ENCODE measurements at regions not wholly inside any gene's neighbourhood (a gene's known extent, or its start where the extent isn't known, plus 50 kb on each side); places are given as distances from the start of the nearest gene placed in this dataset.

- TF ChIP-seq, protein P1, sequence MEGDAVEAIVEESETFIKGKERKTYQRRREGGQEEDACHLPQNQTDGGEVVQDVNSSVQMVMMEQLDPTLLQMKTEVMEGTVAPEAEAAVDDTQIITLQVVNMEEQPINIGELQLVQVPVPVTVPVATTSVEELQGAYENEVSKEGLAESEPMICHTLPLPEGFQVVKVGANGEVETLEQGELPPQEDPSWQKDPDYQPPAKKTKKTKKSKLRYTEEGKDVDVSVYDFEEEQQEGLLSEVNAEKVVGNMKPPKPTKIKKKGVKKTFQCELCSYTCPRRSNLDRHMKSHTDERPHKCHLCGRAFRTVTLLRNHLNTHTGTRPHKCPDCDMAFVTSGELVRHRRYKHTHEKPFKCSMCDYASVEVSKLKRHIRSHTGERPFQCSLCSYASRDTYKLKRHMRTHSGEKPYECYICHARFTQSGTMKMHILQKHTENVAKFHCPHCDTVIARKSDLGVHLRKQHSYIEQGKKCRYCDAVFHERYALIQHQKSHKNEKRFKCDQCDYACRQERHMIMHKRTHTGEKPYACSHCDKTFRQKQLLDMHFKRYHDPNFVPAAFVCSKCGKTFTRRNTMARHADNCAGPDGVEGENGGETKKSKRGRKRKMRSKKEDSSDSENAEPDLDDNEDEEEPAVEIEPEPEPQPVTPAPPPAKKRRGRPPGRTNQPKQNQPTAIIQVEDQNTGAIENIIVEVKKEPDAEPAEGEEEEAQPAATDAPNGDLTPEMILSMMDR (conservative IDR thresholded peaks at IDR 0.05), result no peak
These were observed 810.0 kb upstream of the NEGR1 start for GRCh38 chr1:73092383-73092782.

DNA sequence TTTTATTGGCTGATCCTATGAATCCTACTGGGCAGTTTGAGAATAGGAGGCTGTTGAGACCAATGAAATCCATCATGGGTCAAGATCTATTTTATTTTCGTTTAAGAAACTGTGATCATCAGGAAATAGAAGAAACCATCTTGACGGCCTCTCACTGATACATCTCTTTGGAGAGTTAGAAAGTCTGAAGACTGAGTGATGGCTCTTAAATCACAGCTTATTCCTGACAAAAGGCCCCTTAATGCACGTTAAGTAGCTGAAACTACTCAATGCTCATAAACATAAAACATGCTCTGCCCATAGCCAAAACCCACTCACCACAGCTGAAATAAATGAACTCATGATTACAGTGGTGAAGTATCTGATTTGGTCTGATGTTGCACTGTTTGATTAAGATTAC, 784.5 kb upstream of the NEGR1 start:
- DNase-seq, result no peak
- TF ChIP-seq, protein P1 (conservative IDR thresholded peaks at IDR 0.05), result no peak
- no peaks in the 10 kb centered on the region for H3K4me1 ChIP-seq (ENCODE audit: control insufficient read depth, insufficient read depth, low read length)
- H3K9me3 ChIP-seq (ENCODE audit: control insufficient read depth, low read length), result peaks cover 11% of the 10 kb centered on the region
- no peak overlapping the region for H3K9ac ChIP-seq (ENCODE audit: extremely low read depth, low read length, poor library complexity, severe bottlenecking)
- Mint-ChIP-seq H3K9me3 (peaks cover 15% of the 10 kb centered on the region), H3K4me1 (peaks cover 13% of the 10 kb centered on the region), H3K4me3 (no peak overlapping the region), H3K36me3 (ENCODE audit: low read depth) (peaks cover 7% of the 10 kb centered on the region), H3K27me3 (ENCODE audit: insufficient read depth) (no peaks in the 10 kb centered on the region), H3K27ac (no peak overlapping the region)
- no peaks in the 10 kb centered on the region for H3K36me3 ChIP-seq (ENCODE audit: control insufficient read depth, insufficient read depth, low read length)
- no peaks in the 10 kb centered on the region for H3K27me3 ChIP-seq (ENCODE audit: control insufficient read depth, insufficient read depth, low read length, poor library complexity, severe bottlenecking)
- H3K4me3 ChIP-seq (ENCODE audit: low read length), result no peak overlapping the region
- 82 to 100% methylated on average over 1 to 3 of the region's 3 CpGs for WGBS, 2 experiments (ENCODE audit: insufficient coverage in 1 of 2, insufficient read length in 1 of 2)
- no peak overlapping the region for H3K27ac ChIP-seq (ENCODE audit: low read depth, low read length)

More at GRCh38 chr1:73092383-73092782, 810.0 kb upstream of the NEGR1 start:
- H3K36me3 Mint-ChIP-seq (ENCODE audit: low read depth), result no peaks in the 10 kb centered on the region
- no peak overlapping the region for H3K4me3 Mint-ChIP-seq
- H3K9me3 Mint-ChIP-seq, result peaks cover 8% of the 10 kb centered on the region
- H3K36me3 ChIP-seq (ENCODE audit: control insufficient read depth, insufficient read depth, low read length), result no peaks in the 10 kb centered on the region
- H3K27me3 ChIP-seq (ENCODE audit: control insufficient read depth, insufficient read depth, low read length, poor library complexity, severe bottlenecking), result no peaks in the 10 kb centered on the region
- H3K4me1 ChIP-seq (ENCODE audit: control insufficient read depth, insufficient read depth, low read length), result no peaks in the 10 kb centered on the region
- no peak overlapping the region for H3K27ac ChIP-seq (ENCODE audit: low read depth, low read length)
- no peak for DNase-seq
- H3K4me1 Mint-ChIP-seq, result peaks cover 9% of the 10 kb centered on the region
- no peak overlapping the region for H3K9ac ChIP-seq (ENCODE audit: extremely low read depth, low read length, poor library complexity, severe bottlenecking)
- H3K27me3 Mint-ChIP-seq (ENCODE audit: insufficient read depth), result no peaks in the 10 kb centered on the region
- H3K27ac Mint-ChIP-seq, result no peak overlapping the region
- H3K4me3 ChIP-seq (ENCODE audit: low read length), result no peak overlapping the region
- no peaks in the 10 kb centered on the region for H3K9me3 ChIP-seq (ENCODE audit: control insufficient read depth, low read length)

- Mint-ChIP-seq H3K4me1 (peaks cover 13% of the 10 kb centered on the region), H3K4me3 (no peak overlapping the region), H3K9me3 (peaks cover 27% of the 10 kb centered on the region), H3K27ac (no peak overlapping the region), H3K27me3 (ENCODE audit: insufficient read depth) (no peaks in the 10 kb centered on the region), H3K36me3 (ENCODE audit: low read depth) (peaks cover 16% of the 10 kb centered on the region)
- Histone ChIP-seq H3K36me3 (ENCODE audit: control insufficient read depth, insufficient read depth, low read length) (no peaks in the 10 kb centered on the region), H3K9ac (ENCODE audit: extremely low read depth, low read length, poor library complexity, severe bottlenecking) (no peak overlapping the region), H3K4me1 (ENCODE audit: control insufficient read depth, insufficient read depth, low read length) (no peaks in the 10 kb centered on the region), H3K9me3 (ENCODE audit: control insufficient read depth, low read length) (peaks cover 13% of the 10 kb centered on the region), H3K27ac (ENCODE audit: low read depth, low read length) (peak overlapping the region; percentile 83), H3K27me3 (ENCODE audit: control insufficient read depth, insufficient read depth, low read length, poor library complexity, severe bottlenecking) (no peaks in the 10 kb centered on the region), H3K4me3 (ENCODE audit: low read length) (no peak overlapping the region)
- TF ChIP-seq, protein P1 (conservative IDR thresholded peaks at IDR 0.05), result no peak
- DNase-seq, result peak; percentile 56
- WGBS, 2 experiments (ENCODE audit: insufficient coverage in 1 of 2, insufficient read length in 1 of 2), result 59 to 69% methylated on average over 6 to 9 of the region's 9 CpGs
These were observed 783.2 kb upstream of the NEGR1 start for GRCh38 chr1:73065339-73066041.

All from endodermal cell (in vitro differentiated cells).